Testis (tissue), 2 donors: ENCODE measurements at regions not wholly inside any gene's neighbourhood (a gene's known extent, or its start where the extent isn't known, plus 50 kb on each side); places are given as distances from the start of the nearest gene placed in this dataset.

Experiments
- POLR2A ChIP-seq: fragments of 450-650 bp; IDR thresholded peaks from one replicate; pipeline ENCODE4 v1.6.1; 2017; ENCODE audit warnings: antibody characterized with exemption, mild to moderate bottlenecking, moderate library complexity
- TF ChIP-seq, protein P1 (sequence below), 3 experiments: fragments of 450-650 bp in 2 of 3; fragments of 200-600 bp in 1 of 3; sonication (generic) in 1 of 3; IDR thresholded peaks; one replicate each; pipeline ENCODE4 v1.5.1; 2016 to 2019; ENCODE audit warnings: antibody characterized with exemption in 3 of 3, mild to moderate bottlenecking in 2 of 3, moderate library complexity in 1 of 3

DNA sequence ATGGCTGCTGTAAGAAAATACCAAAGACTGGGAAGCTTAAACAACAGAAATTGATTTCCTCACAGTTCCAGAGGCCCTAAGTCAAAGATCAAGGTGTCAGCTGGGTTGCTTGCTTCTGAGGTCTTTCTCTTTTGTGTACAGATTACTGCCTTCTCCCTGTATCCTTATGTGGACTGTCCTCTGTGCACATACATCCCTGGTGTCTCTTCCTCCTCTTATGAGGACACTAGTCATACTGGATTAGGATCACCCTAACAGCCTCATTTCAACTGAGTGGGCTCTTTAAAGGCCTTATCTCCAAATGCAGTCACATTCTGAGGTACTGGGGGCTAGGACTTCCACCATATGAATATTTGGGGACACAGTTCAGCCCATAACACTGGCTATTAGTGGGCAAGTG lies 130.0 kb upstream of the DTNBP1 start:
- TF ChIP-seq, protein P1, sequence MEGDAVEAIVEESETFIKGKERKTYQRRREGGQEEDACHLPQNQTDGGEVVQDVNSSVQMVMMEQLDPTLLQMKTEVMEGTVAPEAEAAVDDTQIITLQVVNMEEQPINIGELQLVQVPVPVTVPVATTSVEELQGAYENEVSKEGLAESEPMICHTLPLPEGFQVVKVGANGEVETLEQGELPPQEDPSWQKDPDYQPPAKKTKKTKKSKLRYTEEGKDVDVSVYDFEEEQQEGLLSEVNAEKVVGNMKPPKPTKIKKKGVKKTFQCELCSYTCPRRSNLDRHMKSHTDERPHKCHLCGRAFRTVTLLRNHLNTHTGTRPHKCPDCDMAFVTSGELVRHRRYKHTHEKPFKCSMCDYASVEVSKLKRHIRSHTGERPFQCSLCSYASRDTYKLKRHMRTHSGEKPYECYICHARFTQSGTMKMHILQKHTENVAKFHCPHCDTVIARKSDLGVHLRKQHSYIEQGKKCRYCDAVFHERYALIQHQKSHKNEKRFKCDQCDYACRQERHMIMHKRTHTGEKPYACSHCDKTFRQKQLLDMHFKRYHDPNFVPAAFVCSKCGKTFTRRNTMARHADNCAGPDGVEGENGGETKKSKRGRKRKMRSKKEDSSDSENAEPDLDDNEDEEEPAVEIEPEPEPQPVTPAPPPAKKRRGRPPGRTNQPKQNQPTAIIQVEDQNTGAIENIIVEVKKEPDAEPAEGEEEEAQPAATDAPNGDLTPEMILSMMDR (IDR thresholded peaks at IDR 0.05) = no peak
- no peak for TF ChIP-seq POLR2A
